ENCODE measurements at regions not wholly inside any gene's neighbourhood (a gene's known extent, or its start where the extent isn't known, plus 50 kb on each side); places are given as distances from the start of the nearest gene placed in this dataset.

DNA sequence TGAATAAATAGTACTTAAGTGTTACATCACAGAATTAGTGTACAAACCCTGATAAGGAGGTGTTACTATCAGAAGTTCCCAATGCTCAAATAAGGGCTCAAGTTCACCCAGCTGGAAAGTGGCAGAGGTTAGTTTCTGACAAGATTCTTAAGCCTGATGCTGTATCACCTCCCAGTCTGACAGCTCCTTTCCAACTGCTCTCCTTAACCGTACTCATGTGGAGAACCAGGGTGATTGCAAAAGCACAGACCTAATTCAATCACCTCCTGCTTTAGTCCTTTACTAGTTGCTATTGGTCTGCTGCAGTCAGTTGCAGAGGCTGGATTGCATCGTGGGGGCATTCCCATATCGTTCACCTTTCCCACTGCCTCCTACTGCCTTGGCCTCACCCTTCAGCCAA is 100.4 kb upstream of the ZNF618 start:
- Histone ChIP-seq H3K27me3 (ENCODE audit: control insufficient read depth, extremely low read depth, insufficient read depth, low read length) (no peaks in the 10 kb centered on the region), H3K9me3 (ENCODE audit: control insufficient read depth, low read depth, low read length) (no peaks in the 10 kb centered on the region), H2AFZ (ENCODE audit: control insufficient read depth, low read length) (no peak overlapping the region), H3K9ac (ENCODE audit: control insufficient read depth, extremely low read depth, insufficient read depth, low read length) (no peak overlapping the region), H3K9me1 (ENCODE audit: control insufficient read depth, extremely low read depth, insufficient read depth, low read length) (no peaks in the 10 kb centered on the region), H3K36me3 (ENCODE audit: control insufficient read depth in 2 of 2, extremely low read depth in 1 of 2, insufficient read depth in 2 of 2, low read length in 2 of 2) (no peaks in the 10 kb centered on the region), H3K79me2 (ENCODE audit: control insufficient read depth, insufficient read depth, low read length) (no peaks in the 10 kb centered on the region), H3K4me3 (ENCODE audit: control insufficient read depth in 2 of 3, extremely low read depth in 1 of 3, insufficient read depth in 2 of 3, low read depth in 1 of 3, low read length in 3 of 3) (no peak overlapping the region), H4K20me1 (ENCODE audit: control insufficient read depth, extremely low read depth, insufficient read depth, low read length) (no peaks in the 10 kb centered on the region), H3K4me1 (ENCODE audit: control insufficient read depth, extremely low read depth, insufficient read depth, low read length) (no peaks in the 10 kb centered on the region), H3K4me2 (ENCODE audit: control insufficient read depth, extremely low read depth, insufficient read depth, low read depth, low read length) (no peak overlapping the region), H3K27ac (ENCODE audit: control insufficient read depth, insufficient read depth, low read length) (no peak overlapping the region)
- DNase-seq (ENCODE audit: low read depth, low spot score) (no peak), FAIRE-seq (no peak)
- TF ChIP-seq, protein P1, sequence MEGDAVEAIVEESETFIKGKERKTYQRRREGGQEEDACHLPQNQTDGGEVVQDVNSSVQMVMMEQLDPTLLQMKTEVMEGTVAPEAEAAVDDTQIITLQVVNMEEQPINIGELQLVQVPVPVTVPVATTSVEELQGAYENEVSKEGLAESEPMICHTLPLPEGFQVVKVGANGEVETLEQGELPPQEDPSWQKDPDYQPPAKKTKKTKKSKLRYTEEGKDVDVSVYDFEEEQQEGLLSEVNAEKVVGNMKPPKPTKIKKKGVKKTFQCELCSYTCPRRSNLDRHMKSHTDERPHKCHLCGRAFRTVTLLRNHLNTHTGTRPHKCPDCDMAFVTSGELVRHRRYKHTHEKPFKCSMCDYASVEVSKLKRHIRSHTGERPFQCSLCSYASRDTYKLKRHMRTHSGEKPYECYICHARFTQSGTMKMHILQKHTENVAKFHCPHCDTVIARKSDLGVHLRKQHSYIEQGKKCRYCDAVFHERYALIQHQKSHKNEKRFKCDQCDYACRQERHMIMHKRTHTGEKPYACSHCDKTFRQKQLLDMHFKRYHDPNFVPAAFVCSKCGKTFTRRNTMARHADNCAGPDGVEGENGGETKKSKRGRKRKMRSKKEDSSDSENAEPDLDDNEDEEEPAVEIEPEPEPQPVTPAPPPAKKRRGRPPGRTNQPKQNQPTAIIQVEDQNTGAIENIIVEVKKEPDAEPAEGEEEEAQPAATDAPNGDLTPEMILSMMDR (optimal IDR thresholded peaks at IDR 0.05 in 1 of 3, IDR thresholded peaks at IDR 0.05 in 1 of 3, conservative IDR thresholded peaks at IDR 0.05 in 1 of 3; ENCODE audit: extremely low read depth in 1 of 3, insufficient read depth in 2 of 3, low read length in 3 of 3), result no peak
- no peak for TF ChIP-seq EZH2 (IDR thresholded peaks at IDR 0.05; ENCODE audit: low read length)
- dilution Hi-C loops (cut with MboI; ENCODE audit: extremely low pct_ligation_motif_present, low sequenced_read_pairs), result no loop called here

DNA sequence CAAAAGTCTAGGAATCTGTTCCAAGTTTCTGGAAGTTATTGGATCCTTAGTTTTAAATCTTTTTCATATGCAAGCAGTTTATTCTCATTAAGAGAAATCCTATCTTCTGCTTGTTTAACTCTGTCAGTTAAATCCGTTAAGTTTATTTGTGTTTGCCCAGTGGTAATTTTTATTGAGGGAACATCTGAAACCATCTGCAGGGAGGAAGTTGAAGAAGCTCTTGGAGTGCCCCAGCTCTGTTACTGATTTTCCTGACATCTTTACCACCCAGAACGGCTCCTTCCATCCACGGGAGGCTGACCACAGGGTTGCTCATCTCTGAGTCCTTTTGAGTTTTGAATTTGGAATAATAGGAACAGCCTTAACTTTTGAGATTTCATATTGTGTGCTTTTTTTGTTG is 99.9 kb upstream of the ZNF618 start:
- DNase-seq (ENCODE audit: low read depth, low spot score) (no peak), FAIRE-seq (no peak)
- TF ChIP-seq EZH2 (IDR thresholded peaks at IDR 0.05; ENCODE audit: low read length), result no peak
- TF ChIP-seq, protein P1 (optimal IDR thresholded peaks at IDR 0.05 in 1 of 3, IDR thresholded peaks at IDR 0.05 in 1 of 3, conservative IDR thresholded peaks at IDR 0.05 in 1 of 3; ENCODE audit: extremely low read depth in 1 of 3, insufficient read depth in 2 of 3, low read length in 3 of 3), result no peak

More for the DNA sequence above, 99.9 kb upstream of the ZNF618 start:
- no peaks in the 10 kb centered on the region for H3K27me3 ChIP-seq (ENCODE audit: control insufficient read depth, extremely low read depth, insufficient read depth, low read length)
- no peaks in the 10 kb centered on the region for H3K9me1 ChIP-seq (ENCODE audit: control insufficient read depth, extremely low read depth, insufficient read depth, low read length)
- no peaks in the 10 kb centered on the region for H4K20me1 ChIP-seq (ENCODE audit: control insufficient read depth, extremely low read depth, insufficient read depth, low read length)
- H2AFZ ChIP-seq (ENCODE audit: control insufficient read depth, low read length), result no peak overlapping the region
- no peak overlapping the region for H3K4me3 ChIP-seq (ENCODE audit: control insufficient read depth in 2 of 3, extremely low read depth in 1 of 3, insufficient read depth in 2 of 3, low read depth in 1 of 3, low read length in 3 of 3)
- H3K79me2 ChIP-seq (ENCODE audit: control insufficient read depth, insufficient read depth, low read length), result no peaks in the 10 kb centered on the region
- no peak overlapping the region for H3K9ac ChIP-seq (ENCODE audit: control insufficient read depth, extremely low read depth, insufficient read depth, low read length)
- H3K4me2 ChIP-seq (ENCODE audit: control insufficient read depth, extremely low read depth, insufficient read depth, low read depth, low read length), result no peak overlapping the region
- H3K9me3 ChIP-seq (ENCODE audit: control insufficient read depth, low read depth, low read length), result no peaks in the 10 kb centered on the region
- dilution Hi-C loops (cut with MboI; ENCODE audit: extremely low pct_ligation_motif_present, low sequenced_read_pairs), result no loop called here
- H3K27ac ChIP-seq (ENCODE audit: control insufficient read depth, insufficient read depth, low read length), result no peak overlapping the region
- H3K4me1 ChIP-seq (ENCODE audit: control insufficient read depth, extremely low read depth, insufficient read depth, low read length), result no peaks in the 10 kb centered on the region
- no peaks in the 10 kb centered on the region for H3K36me3 ChIP-seq (ENCODE audit: control insufficient read depth in 2 of 2, extremely low read depth in 1 of 2, insufficient read depth in 2 of 2, low read length in 2 of 2)

Measured in keratinocyte (primary cell).